ENCODE measurements at regions not wholly inside any gene's neighbourhood (a gene's known extent, or its start where the extent isn't known, plus 50 kb on each side); places are given as distances from the start of the nearest gene placed in this dataset.

- Histone ChIP-seq H3K27ac (ENCODE audit: extremely low read depth, low read depth, low read length) (no peak overlapping the region), H2AFZ (ENCODE audit: low read depth, low read length) (no peak overlapping the region; the same call in 1 of the 2 replicates), H3K9ac (ENCODE audit: insufficient read depth in 1 of 2, low read depth in 2 of 2, low read length in 2 of 2) (no peak overlapping the region), H3K36me3 (ENCODE audit: control insufficient read depth, insufficient read depth, low read length) (no peaks in the 10 kb centered on the region), H3K4me3 (no peak overlapping the region), H3K9me3 (replicated peaks; ENCODE audit: control insufficient read depth, insufficient read depth, low read depth, low read length) (no peaks in the 10 kb centered on the region), H4K20me1 (replicated peaks; ENCODE audit: control insufficient read depth, insufficient read depth, low read length) (no peaks in the 10 kb centered on the region), H3K27me3 (ENCODE audit: control insufficient read depth in 2 of 2, insufficient read depth in 2 of 2, low read length in 2 of 2) (no peaks in the 10 kb centered on the region), H3K9me1 (ENCODE audit: control insufficient read depth, insufficient read depth, low read length) (no peaks in the 10 kb centered on the region), H3K79me2 (ENCODE audit: control insufficient read depth, insufficient read depth, low read length) (no peaks in the 10 kb centered on the region), H3K4me2 (ENCODE audit: insufficient read depth, low read length) (no peak overlapping the region), H3K4me1 (replicated peaks in 1 of 2; ENCODE audit: control insufficient read depth in 2 of 2, insufficient read depth in 2 of 2, low read length in 2 of 2) (no peaks in the 10 kb centered on the region)
- ChIA-PET POLR2A (no interaction called here), CTCF (ENCODE audit: low intra/inter-chr PET ratio) (no interaction called here)
- ATAC-seq (no peak), FAIRE-seq (no peak), DNase-seq (ENCODE audit: extremely low read depth in 1 of 4, low spot score in 3 of 4) (no peak)
- no TSS peak for BruUV-seq (replicated peaks)
- 10% methylated on average over 2 of the region's 2 CpGs for WGBS (ENCODE audit: insufficient coverage, low coverage, missing lambda C conversion rate)
- in situ Hi-C loops (cut with MboI) (no loop called here), intact Hi-C loops (cut with micrococcal nuclease) (no loop called here)
- TF ChIP-seq MEF2A (IDR thresholded peaks at IDR 0.05; ENCODE audit: control insufficient read depth, low read depth, low read length) (no peak), MCM3 (IDR thresholded peaks at IDR 0.05) (no peak), NUFIP1 (IDR thresholded peaks at IDR 0.05; ENCODE audit: partially characterized antibody) (no peak), SMAD1 (IDR thresholded peaks at IDR 0.05; ENCODE audit: low read depth, low read length, partially characterized antibody) (no peak), HES1 (IDR thresholded peaks at IDR 0.05; ENCODE audit: low read depth) (no peak), CREB3 (tag; conservative IDR thresholded peaks at IDR 0.05; ENCODE audit: low read depth) (no peak), ATF4 (CRISPR knock-in tag; IDR thresholded peaks at IDR 0.05) (no peak), NR2C1 (IDR thresholded peaks at IDR 0.05) (no peak), NR2C1 (tag; IDR thresholded peaks at IDR 0.05) (no peak), MTA2 (IDR thresholded peaks at IDR 0.05; ENCODE audit: low read depth) (no peak), JUND (IDR thresholded peaks at IDR 0.05; ENCODE audit: borderline replicate concordance, low read depth, low read length) (no peak), JUND (tag; IDR thresholded peaks at IDR 0.05; ENCODE audit: borderline replicate concordance, low read depth, low read length) (no peak), GATAD2B (IDR thresholded peaks at IDR 0.05; ENCODE audit: borderline replicate concordance) (no peak), SMARCE1 (IDR thresholded peaks at IDR 0.05) (no peak), HDAC8 (tag; IDR thresholded peaks at IDR 0.05) (no peak), KDM2B (CRISPR knock-in tag; IDR thresholded peaks at IDR 0.05) (no peak), SNAPC5 (CRISPR knock-in tag; IDR thresholded peaks at IDR 0.05) (no peak), BRF1 (IDR thresholded peaks at IDR 0.05; ENCODE audit: borderline replicate concordance, extremely low read depth, insufficient read length) (no peak), MTA3 (IDR thresholded peaks at IDR 0.05; ENCODE audit: borderline replicate concordance) (no peak), ZNF324 (CRISPR knock-in tag; IDR thresholded peaks at IDR 0.05) (no peak)
Observed at GRCh38 chr6:68364271-68364805, 270.7 kb upstream of the ADGRB3 start.

Data from K562 (cell line).